EL (cell line): ENCODE measurements at regions not wholly inside any gene's neighbourhood (a gene's known extent, or its start where the extent isn't known, plus 50 kb on each side); places are given as distances from the start of the nearest gene placed in this dataset.

Experiments
- DNase-seq: peaks from one replicate; pipeline ENCODE4 v3.0.0-alpha.2; 2016

GRCh38 chr14:85444635-85445034, 85.3 kb upstream of the FLRT2 start:
- DNase-seq, result peak; percentile 39

GRCh38 chr14:85445151-85445795, 84.7 kb upstream of the FLRT2 start:
- no peak for DNase-seq

- DNase-seq, result no peak
Measured at GRCh38 chr14:85447883-85448282, 82.1 kb upstream of the FLRT2 start.

- no peak for DNase-seq
Measured at GRCh38 chr14:85451421-85451820, 78.5 kb upstream of the FLRT2 start.

GRCh38 chr14:85453401-85454225, 76.3 kb upstream of the FLRT2 start:
- no peak for DNase-seq

- DNase-seq, result no peak
Measured at GRCh38 chr14:85454226-85454813, 75.6 kb upstream of the FLRT2 start.

GRCh38 chr14:85459361-85460000, 70.5 kb upstream of the FLRT2 start:
- no peak for DNase-seq

GRCh38 chr14:85461432-85462133, 68.4 kb upstream of the FLRT2 start:
- DNase-seq, result no peak

- no peak for DNase-seq
Measured at GRCh38 chr14:85463512-85463911, 66.4 kb upstream of the FLRT2 start.

GRCh38 chr14:85464135-85464895, 65.6 kb upstream of the FLRT2 start:
- DNase-seq, result no peak

- peak; percentile 11 for DNase-seq
Measured at GRCh38 chr14:85466678-85467077, 63.3 kb upstream of the FLRT2 start.

GRCh38 chr14:85468816-85469215, 61.1 kb upstream of the FLRT2 start:
- DNase-seq, result no peak

GRCh38 chr14:85471156-85471555, 58.8 kb upstream of the FLRT2 start:
- DNase-seq, result peak; percentile 49

- DNase-seq, result peak; percentile 97
Measured at GRCh38 chr14:85471744-85472143, 58.2 kb upstream of the FLRT2 start.

- DNase-seq, result no peak
Measured at GRCh38 chr14:85474431-85474830, 55.5 kb upstream of the FLRT2 start.

GRCh38 chr14:85475113-85475512, 54.8 kb upstream of the FLRT2 start:
- no peak for DNase-seq

- no peak for DNase-seq
Measured at GRCh38 chr14:85479306-85479705, 50.6 kb upstream of the FLRT2 start.

GRCh38 chr14:85479771-85480170, 50.2 kb upstream of the FLRT2 start:
- DNase-seq, result no peak
